NCI-H345 (cell line): ENCODE measurements at regions not wholly inside any gene's neighbourhood (a gene's known extent, or its start where the extent isn't known, plus 50 kb on each side); places are given as distances from the start of the nearest gene placed in this dataset.
"Not testable (repeated sequence)": the region's sequence is repeated elsewhere in the genome, so short reads cannot be mapped to it uniquely, and the experiment has no call there.

Experiments
- DNase-seq: peaks from one replicate; lab custom pipeline; 2025; lab: John Stamatoyannopoulos, UW

DNA sequence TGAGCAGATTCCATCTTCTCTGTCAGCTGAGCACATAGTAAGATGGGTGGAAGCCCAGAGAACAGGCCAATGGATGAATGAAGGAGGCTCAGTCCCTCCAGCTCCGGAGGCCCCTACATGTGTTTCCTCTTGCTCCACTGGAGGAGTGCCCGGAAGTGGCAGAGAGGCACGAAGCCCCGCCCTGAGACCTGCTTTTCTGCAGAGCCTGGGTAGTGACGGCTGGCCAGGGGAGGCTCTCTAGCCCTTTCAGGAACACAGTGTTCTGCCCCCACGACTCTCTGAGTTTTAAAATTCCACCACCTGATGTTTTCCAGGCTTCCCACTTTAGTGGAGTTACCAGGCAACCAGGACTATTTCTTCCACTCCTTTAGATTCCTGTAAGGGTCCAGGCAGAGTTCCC is 149.4 kb upstream of the SLC6A11 start:
- no peak for DNase-seq

DNA sequence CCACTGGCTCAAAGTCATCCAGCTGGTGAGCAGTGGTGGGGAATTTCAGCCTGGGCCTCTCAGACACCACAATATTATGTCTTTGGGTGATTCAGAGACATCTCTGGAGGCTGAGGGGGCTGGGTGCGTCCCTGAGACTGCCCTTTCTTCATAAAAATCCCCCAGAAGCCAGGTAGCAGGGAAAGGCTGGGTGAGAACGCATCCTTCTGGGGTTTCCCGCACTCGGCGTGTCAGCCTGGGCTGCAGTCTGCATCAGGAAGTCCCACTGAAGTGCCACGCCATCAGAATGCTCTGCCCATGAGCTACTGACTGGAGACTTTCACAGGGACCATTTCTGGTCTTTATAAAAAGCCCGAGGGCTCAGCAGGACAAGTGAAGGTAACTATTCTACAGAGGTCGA is 148.8 kb upstream of the SLC6A11 start:
- no peak for DNase-seq

DNA sequence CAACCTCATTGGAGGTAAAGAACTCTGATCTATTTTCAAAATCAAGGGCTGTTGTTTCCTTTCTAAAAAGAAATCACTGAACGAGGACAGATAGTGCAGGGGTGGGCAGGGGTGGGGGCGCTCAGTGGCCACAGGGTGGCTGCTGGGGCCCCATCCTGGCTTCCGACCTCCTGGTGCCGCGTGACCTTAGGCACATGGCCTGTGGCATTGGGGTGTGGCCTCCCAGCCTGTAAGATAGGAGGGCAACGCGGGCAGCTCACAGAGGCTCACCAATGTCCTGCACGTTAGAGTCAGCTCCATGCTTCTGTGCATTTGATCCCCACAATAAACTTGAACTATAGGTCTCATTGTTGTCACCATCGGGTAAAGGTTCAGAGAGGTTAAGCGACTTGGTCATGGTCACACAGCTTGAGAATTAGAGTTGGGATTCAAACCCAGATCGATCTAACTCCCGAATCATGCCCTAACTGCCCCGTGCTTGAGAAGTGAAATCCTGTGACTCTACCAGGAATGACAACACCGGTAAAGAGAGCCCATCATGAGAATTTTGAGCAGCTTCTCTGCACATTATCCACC is 148.0 kb upstream of the SLC6A11 start:
- DNase-seq, result no peak

DNA sequence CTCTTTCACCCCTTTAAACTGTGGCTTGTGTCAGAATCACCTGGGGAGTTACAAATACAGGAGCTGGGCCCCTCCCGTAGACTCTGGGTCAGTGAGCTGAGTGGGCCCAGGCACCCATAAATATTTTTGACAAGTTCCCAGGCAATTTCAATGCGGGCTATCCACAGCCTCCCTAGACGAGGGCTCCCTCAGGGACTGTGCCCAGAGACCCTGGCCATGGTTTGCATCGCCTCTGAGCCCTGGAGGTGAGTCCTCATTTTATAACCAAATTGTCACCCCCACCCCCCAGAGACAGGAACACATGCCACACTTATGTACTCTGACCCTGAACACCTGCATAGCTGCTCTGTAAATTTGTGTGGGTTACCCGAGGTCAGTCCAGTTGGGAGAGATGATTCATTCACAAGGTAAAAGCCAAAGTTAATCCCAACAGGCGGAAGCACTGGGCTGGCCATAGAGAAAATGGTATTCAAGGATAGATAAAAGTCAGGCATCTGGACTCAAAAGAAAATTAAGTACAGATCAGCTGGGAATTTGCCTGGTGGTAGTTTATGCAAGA is 146.5 kb upstream of the SLC6A11 start:
- no peak for DNase-seq

DNA sequence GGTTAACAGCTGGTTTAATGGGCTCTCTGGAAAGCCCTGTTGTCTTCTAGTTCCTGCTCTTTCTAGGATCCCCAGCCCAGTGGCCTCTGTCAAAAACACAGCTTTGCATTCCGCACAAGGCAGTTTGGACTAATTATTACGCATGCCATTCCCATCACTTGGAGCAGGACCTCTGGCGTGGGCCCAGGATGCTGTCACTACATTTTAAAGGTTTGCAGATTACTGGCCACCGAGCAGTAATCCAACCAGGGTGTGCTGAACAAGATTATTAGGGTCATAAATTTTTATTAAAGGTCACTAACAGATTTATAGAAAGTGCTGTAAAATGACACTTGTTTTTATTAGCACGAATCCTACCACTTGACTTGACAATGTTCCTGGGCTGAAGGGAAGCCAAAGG is 143.6 kb upstream of the SLC6A11 start:
- DNase-seq, result no peak

DNA sequence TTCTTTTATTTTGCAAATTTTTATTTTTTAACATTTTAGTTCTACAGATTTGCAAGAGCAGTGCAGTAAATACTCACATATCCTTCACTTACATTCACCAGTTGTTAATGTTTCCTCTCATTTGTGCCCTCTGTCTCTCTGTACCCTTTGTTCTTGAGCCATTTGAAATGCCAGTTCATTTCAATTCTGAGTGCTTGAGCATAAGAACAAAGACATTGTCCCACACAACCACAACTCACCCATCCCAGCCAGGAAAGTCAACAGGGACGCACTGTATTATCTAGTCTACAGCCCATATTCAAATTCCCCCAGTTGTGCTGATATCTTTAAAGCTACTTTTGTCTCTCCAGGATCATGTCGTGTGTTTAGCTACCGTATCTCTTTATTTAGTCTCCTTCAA is 141.4 kb upstream of the SLC6A11 start:
- DNase-seq, result no peak

DNA sequence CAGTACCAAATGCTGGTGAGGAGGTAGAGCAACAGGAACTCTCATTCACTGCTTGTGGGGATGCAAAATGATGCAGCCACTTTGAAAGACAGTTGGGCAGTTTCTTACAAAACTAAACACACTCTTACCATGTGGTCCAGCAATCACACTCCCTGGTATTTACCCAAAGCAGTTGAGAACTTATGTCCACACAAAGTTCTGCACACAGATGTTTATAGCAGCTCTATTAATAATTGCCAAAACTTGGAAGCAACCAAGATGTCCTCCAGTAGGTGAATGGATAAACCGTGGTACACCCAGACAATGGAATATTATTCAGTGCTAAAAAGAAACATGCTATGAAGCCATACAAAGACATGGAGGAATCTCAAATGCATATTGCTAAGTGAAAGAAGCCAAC is 139.1 kb upstream of the SLC6A11 start:
- no peak for DNase-seq

DNA sequence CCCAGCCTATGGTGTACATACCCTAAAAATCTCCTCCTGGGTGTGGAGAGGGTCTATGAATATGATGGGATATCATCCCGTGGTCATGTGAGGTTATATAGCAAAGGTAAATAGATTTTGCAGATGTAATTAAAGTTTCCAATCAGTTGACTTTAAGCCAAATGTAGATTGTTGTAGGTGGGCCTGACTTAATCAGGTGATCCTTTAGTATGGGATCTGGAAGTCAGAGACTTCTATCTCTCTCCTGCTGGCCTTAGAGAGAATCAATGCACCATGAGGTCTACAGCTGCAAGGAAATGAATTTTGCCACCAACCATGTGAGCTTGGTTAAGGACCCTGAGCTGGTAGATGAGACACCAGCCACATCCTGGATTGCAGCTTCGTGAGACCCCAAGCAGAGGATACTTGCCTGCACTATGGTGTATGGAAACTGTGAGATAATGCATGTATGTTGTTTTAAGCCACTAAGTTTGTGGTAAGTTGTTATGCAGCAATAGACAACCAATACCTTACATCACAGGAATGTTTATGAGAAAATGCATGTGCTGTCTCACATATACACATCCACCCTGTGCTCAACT is 137.1 kb upstream of the SLC6A11 start:
- DNase-seq, result no peak

DNA sequence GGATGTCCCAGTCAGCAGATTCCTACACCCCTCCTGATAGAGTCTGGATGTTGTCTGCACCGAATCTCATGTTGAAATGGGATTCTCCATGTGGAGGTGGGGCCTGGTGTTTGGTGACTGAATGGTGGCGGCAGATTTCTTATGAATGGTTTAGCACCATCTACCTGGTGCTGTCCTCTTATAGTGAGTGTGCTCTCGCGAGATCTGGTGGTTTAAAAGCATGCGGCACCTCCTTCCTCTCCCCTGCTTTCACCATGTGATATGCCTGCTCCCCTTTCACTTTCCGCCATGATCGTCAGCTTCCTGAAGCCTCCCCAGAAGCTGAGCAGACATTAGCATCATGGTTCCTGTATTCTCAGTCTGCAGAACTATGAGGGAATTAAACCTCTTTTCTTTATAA is 135.2 kb upstream of the SLC6A11 start:
- DNase-seq, result no peak

DNA sequence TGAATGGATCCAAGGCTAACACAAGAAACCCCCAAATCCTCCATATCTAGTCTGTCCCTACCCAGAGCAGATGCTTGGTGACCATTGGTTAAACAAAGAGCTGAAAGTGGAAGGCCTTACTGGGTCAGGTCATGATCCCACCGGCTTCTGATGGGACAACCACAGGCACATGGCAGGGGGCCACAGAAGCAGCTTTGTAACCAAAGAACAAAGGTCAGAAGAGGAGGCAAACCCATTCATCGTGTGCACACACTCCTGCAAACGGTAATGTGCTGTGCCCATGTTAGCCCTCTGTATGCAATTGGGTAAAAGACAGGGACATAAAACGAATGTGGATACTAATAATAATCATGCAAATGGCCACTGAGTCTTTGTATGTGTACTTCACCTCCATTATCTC is 133.3 kb upstream of the SLC6A11 start:
- DNase-seq, result no peak

DNA sequence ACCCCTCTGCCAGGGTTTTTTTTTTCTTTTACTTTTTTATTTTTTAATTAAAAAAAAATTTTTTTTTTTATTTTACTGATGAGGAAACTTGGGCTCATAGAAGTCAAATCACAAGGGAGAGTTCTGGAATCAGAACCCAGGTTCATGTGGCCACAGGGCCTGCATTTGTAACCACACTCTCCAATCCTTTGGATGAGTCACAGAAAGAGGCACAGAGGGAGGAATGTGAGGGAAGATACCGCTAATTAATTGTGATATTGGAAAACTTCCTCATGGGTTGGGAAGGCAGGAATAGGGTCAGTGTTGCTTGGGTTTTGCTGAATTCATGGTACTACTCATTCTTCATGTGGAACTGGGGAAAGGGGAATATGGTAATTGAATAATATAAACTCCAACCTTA is 132.9 kb upstream of the SLC6A11 start:
- no peak for DNase-seq

DNA sequence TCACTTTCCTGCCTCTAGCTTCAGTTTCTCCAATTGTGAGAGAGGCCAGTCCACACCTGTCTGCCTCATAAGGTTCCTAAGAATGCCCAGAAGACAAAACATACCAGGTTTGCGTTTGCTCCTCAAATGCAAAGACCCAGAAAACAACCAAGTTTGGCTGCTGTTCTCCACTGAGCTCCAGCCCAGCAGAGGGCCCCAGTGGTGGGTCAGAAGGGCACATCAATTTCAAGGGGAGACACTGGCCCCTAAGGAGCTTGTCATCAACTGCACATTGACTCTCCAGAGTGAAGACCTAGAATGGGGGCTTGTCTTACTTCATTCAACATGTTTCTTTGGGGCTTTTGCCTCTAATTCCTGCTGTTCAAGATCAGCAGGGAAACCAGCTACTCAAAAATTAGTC is 127.9 kb upstream of the SLC6A11 start:
- no peak for DNase-seq

DNA sequence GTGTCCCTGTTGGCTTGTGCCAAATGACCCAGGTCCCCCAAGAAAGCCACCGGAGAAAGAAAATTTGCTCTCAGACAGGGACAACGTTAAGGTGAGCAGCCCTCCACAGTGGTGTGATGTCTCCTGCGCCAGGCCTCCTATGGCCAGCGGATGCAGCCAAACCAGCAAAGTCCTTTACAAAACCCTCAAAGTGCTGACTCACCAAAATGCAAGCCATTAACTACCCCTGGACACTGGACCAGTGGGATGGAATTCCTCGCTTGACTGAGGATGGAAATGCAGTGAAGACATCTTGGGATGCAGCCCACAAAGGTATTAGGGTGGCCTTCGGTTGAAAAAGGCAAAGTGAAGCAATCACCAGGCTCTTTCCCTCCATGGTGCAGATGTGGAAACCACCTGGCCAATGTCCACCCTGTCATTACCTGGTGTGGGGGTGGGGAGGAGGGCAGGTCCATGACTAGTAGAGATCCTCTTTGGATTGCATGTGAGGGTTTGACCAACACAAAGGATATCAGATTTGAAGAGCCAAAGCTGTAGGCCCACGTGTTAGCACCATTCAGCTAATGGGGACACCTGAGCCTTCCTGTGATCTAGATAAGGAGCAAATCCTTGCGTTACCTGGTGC is 127.4 kb upstream of the SLC6A11 start:
- DNase-seq, result no peak

DNA sequence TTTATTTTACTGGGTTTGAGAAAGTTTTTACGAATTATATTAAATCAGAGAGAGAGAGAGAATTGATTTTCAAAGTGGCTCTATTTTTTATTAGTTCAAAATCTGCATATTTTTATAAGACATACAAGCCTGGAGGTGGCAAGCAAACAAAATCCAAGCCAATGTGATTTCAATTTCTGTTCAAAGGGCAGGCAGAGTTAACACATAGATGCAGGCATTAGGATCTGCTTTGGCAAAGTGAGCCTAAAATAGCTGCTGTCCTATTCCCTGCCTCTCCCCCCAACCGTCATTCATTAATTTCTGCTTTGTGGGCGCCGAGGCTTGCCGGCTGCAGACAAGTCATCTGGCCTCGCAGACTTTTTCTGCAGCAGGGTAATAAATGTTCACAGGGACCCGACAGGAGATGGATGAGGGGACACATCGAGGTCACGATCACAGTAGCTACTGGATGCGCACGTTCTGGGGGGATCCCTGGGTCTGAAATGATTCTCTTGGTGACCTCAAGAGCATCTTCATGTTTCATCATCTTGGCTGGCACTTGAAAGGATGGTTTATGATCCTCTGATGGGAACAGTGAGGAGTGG is 123.9 kb upstream of the SLC6A11 start:
- no peak for DNase-seq

DNA sequence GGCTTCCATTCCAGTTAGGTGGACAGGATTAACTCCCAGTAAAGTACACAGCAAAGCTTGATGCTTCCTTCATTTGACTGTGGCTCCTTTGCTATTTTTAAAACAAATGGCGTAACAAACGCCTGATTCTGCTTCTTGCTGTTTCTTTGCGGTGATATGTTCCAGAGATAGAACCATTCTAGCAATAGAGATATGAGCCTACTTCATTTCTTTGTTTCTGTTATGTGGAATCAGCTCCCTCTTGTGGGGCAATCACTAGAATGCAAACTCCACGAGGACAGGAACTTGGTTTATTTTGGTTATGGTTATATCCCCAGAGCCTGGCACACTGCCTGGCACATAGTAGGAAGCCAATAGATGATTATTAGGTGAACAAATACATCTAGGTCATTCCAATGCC is 122.6 kb upstream of the SLC6A11 start:
- no peak for DNase-seq

DNA sequence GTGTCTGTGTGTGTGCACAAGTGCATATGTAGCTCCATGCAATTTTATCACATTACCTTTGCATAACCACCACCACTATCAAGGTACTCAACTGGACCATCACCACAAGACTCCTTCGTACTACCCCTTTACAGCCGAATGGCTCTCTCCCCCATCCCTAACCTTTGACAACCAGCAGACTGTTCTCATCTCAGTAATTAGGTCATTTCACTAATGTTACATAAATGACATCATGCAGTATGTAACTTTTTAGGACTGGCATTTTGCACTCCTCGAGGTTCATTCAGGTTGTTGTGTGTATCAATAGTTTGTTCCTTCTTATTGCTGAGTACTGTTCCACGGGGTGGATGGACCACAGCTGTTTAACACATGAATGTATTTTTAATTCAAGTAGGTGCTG is 121.8 kb upstream of the SLC6A11 start:
- DNase-seq, result no peak

DNA sequence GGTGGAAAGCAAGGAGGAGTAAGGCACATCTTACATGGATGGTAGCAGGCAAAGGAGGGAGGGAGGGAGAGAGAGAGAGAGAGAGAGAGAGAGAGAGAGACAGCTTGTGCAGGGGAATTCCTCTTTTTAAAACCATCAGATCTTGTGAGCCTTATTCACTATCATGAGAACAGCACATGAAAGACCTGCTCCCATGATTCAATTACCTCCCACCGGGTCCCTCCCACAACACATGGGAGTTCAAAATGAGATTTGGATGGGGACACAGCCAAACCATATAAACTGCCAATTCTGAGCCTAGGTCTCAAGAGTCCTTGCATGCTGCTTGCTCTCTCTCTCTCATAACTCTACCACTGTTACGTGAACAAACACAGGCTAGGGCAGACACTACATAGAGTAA is 120.8 kb upstream of the SLC6A11 start:
- DNase-seq, result not testable (repeated sequence)

DNA sequence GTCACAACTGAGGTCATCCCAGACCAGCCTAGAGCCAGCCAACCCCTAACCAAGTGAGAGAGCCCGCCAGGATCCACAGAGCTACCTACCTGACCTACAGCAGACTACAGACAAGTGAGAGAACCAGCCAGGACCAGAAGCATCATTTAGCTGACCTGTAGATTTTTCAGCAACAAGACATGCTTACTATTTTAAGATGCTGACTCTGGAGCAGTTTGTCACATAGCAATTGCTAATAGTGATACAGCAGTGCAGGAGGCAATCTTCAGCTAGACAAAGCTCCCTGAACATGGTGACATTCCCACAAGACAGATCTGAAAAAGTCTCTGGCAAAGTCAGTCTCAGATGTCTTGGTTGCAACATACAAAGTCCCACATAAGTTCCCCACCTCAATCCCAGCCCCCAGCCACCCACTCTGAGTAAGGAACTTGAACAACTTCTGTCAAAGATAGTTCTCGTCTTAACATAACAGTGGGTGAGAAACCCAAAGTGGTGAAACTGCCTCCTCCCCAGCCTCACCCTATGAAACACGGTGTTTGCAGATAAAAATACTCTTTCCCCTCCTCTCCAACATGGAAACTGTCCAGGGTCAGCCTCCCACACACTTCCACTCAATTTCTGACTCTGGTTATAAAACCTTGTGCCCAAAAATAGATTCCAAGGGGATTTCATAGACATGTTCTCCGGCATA is 120.3 kb upstream of the SLC6A11 start:
- DNase-seq, result no peak

DNA sequence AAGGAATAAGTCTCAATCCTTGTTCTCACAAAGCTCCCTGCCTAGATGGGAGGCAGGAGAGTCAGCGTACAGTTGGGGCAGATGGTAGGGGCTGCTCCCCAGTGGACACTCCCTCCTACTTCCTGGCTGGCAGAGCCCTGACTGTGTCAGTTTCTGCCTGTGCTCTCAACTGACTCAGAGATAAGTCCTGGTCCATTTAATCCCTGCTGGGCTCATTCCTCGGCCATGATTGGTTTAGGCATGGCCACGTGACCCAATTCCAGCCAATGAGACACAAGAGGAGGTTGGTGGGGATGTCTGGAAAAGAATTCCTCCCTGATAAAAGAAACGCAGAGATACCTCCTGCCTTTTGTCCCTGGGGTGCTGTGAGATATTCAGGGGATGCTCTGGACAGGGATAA is 118.1 kb upstream of the SLC6A11 start:
- DNase-seq, result no peak

DNA sequence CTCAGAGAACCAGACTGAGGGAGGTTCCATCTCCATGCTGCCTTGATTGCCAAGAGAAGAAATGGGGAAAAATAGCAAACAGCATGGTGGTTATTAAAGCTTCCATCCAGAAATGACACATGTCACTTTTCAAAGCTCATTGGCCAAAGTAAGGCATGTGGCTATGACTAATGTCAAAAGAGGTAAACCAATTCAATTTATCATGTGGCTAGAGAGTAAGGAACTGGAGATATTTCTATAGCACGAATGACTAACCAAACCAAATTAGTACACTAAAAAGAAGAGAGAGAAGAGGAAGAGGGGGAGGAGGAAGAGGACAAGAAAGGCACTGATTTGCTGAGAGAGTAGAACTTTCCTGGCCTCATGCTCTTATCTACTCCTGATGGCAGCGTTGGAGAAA is 115.2 kb upstream of the SLC6A11 start:
- DNase-seq, result no peak

DNA sequence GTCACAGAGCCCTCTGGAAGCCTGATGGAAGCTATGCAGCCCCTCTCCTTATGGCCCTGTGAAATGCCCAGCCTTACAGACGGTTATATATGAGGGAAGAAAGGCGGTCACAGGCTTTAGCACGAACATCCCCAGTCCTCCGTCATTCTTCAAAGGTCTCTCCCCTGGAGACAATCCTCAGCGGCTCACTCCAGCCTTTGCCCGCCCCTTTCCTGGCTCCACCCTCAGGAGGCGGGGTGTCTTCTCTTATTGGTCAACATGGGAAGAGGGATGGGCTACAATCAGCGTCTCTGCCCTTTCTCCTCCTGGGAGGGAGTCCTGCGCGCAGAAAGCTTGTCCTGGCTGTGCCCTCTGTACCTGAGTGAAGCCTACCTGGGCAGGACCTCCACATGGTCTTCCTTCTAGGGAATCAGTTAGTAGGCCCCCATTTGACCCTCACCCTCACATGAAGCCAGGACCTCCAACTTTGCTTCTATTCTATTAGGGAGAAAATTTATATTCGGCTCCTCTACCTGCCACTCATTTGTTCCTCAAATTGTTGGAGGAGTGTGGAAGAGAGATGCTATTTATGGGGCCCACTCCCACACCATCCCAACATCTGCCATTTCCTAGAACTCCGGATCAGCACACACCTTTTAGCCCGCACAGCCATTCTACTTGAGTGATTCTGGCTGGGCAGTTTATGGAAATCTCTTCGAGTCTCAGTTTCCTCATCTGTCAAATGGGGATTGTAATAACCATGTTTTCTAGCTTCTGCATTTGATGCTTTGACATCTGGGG is 112.9 kb upstream of the SLC6A11 start:
- no peak for DNase-seq

DNA sequence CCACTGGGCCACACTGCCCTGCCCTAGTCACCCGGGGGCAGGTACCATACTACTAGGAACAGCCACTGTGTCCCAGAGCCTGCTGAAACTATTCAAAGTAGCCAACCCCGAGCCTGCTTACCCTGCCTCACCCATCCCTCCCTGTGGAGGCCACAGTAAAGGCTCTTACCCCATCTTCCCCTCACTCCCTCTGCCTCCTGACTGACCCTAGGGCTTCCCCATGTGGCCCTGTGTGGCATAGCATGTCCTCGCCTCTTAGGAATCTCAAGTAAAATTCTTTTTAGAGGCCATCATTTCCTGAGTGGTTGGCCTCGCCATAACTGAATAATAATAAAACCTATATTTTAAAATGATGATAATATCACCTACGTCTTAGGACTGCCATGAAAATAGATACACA is 112.2 kb upstream of the SLC6A11 start:
- no peak for DNase-seq
